Stomach (tissue), 8 donors: ENCODE measurements at regions not wholly inside any gene's neighbourhood (a gene's known extent, or its start where the extent isn't known, plus 50 kb on each side); places are given as distances from the start of the nearest gene placed in this dataset.
"Not testable (repeated sequence)": the region's sequence is repeated elsewhere in the genome, so short reads cannot be mapped to it uniquely, and the experiment has no call there.

Experiments
- DNase-seq, 2 donors: peaks; one replicate each; pipeline versions ENCODE4 v3.0.0 to v3.0.0-alpha.2; 2013 to 2019
- H3K27ac ChIP-seq, 5 donors: fragments of 200-600 bp in 4 of 5; sonication (generic) in 4 of 5; one replicate each; pipeline ENCODE4 v1.5.1; 2013 to 2019; ENCODE audit warnings: mild to moderate bottlenecking in 1 of 5, moderate library complexity in 1 of 5
- H3K27me3 ChIP-seq, 3 donors: fragments of 200-600 bp; sonication (generic); one replicate each; pipeline ENCODE4 v1.5.1; 2017 to 2019; ENCODE audit warnings: mixed run types in 1 of 3
- H3K36me3 ChIP-seq, 4 donors: fragments of 200-600 bp; sonication (generic); 1 replicate in 3 of 4; 2 replicates in 1 of 4; pipeline ENCODE4 v1.5.1; 2016 to 2019
- H3K4me1 ChIP-seq, 4 donors: fragments of 200-600 bp; sonication (generic); one replicate each; pipeline ENCODE4 v1.5.1; 2016 to 2019
- H3K4me3 ChIP-seq, 4 donors: fragments of 200-600 bp; sonication (generic) in 3 of 4; one replicate each; pipeline ENCODE4 v1.5.1; 2016 to 2019; ENCODE audit warnings: mild to moderate bottlenecking in 1 of 4
- H3K9me3 ChIP-seq, 4 donors: fragments of 200-600 bp; sonication (generic); one replicate each; pipeline ENCODE4 v1.5.1; 2016 to 2019
- WGBS, 5 donors: extraction: QIAGEN DNeasy Blood & Tissue Kit in 3 of 5; methylation state at CpG; one replicate each; pipeline versions ENCODE4 v1.1.5 to v1.1.7; 2013 to 2018; 5-methylcytosine and 5-hydroxymethylcytosine counted together
- intact Hi-C: fragments of 100-400 bp; cut with DNase I; formaldehyde crosslinking; loops from one replicate; pipeline ENCODE4 v1.15.1; 2023; ENCODE audit warnings: low total_unique reads
- donor health status: healthy with polysubstance abuse.
- donor health status: Bipolar disorder and iron deficiency.
- donor health status: healthy.

DNA sequence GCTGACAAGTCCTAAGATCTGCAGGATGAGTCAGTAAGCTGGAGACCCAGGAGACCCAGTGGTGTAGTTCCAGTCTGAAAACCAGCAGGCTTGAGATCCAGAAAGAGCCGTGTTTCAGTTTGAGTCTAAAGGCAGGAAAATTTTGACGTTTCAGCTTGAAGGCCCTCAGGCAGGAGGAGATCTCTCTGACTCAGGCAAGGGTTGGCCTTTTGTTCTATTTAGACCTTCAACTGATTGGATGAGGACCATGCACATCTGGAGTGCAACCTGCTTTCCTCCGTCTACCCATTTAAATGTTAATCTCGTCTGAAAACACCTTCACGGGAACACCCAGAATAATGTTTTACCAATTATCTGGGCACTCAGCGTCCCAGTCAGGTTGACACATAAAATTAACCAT, 69.5 kb downstream of the NPIPA7 start:
- H3K27ac ChIP-seq, H3K36me3 ChIP-seq, H3K27me3 ChIP-seq, intact Hi-C loops, DNase-seq, H3K4me1 ChIP-seq, H3K9me3 ChIP-seq, H3K4me3 ChIP-seq: not testable (repeated sequence)
- WGBS, 5 donors = 50 to 86% (median 79%) methylated on average over 1 to 2 of the region's 6 CpGs; no CpG with 5 or more reads in 1 of the 5 donors

GRCh38 chr16:16449712-16450237, 70.8 kb downstream of the NPIPA7 start:
- intact Hi-C loops, H3K27me3 ChIP-seq: not testable (repeated sequence)
- WGBS, 5 donors = 58 to 85% (median 76%) methylated on average over 2 to 4 of the region's 4 CpGs

DNA sequence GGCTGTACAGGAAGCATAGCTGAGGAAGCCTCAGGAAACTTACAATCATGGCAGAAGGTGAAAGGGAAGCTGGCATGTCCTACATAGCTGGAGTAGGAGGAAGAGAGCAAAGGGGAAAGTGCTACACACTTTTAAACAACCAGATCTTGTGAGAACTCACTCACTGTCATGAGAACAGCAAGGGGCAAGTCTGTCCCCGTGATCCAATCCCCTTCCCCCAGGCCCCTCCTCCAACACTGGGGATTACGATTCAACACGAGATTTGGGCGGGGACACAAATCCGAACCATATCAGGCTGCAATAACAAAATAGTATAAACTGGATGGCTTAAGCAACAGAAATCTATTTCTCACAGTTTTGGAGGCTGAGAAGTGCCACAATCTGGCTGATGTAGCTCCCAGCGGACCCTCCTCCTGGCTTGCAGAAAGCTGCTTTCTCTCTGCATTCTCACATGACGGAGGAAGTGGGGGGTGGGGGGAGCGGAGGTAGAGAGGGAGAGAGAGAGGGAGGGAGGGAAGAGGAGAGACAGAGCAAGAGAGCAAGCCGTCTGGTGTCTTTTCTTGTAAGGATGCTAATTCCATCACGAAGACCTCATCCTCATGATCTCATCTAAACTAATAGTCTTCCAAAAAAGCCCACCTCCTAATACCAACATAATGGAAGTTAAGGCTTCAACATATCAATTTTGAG, 72.9 kb downstream of the NPIPA7 start:
- DNase-seq, H3K4me3 ChIP-seq, H3K27ac ChIP-seq, H3K27me3 ChIP-seq, H3K9me3 ChIP-seq, H3K4me1 ChIP-seq, H3K36me3 ChIP-seq, intact Hi-C loops: not testable (repeated sequence)
- WGBS, 5 donors = 3 to 20% (median 7%) methylated on average over 1 to 6 of the region's 10 CpGs; no CpG with 5 or more reads in 1 of the 5 donors

More at GRCh38 chr16:16449712-16450237, 70.8 kb downstream of the NPIPA7 start:
- H3K9me3 ChIP-seq, DNase-seq, H3K36me3 ChIP-seq, H3K4me3 ChIP-seq, H3K4me1 ChIP-seq, H3K27ac ChIP-seq: not testable (repeated sequence)

- H3K27ac ChIP-seq, intact Hi-C loops: not testable (repeated sequence)
- 75 to 88% methylated on average over 1 to 2 of the region's 5 CpGs; no CpG with 5 or more reads in 3 of the 5 donors for WGBS, 5 donors
These were observed 79.6 kb downstream of the NPIPA7 start for GRCh38 chr16:16458579-16458978.

DNA sequence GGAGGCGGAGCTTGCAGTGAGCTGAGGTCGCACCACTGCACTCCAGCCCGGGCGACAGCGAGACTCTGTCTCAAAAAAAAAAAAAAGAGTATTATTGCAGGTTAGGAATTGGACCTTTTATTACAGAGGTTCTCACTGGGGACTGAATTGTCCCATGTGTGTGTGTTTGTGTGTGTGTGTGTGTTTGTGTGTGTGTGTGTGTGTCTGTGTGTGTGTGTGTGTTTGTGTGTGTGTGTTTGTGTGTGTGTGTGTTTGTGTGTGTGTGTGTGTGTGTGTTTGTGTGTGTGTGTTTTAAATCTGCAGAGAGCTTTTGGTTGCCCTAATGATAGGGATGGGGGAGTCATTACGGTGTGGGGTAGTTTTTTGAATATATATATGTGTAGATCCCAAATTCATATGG, 84.9 kb downstream of the NPIPA7 start:
- H3K9me3 ChIP-seq, DNase-seq, H3K36me3 ChIP-seq, H3K27me3 ChIP-seq, H3K27ac ChIP-seq, intact Hi-C loops, H3K4me1 ChIP-seq, H3K4me3 ChIP-seq: not testable (repeated sequence)
- 78 to 90% (median 90%) methylated on average over 3 to 5 of the region's 6 CpGs; no CpG with 5 or more reads in 2 of the 5 donors for WGBS, 5 donors

More at GRCh38 chr16:16458579-16458978, 79.6 kb downstream of the NPIPA7 start:
- not testable (repeated sequence) for H3K27me3 ChIP-seq, H3K36me3 ChIP-seq, H3K9me3 ChIP-seq, H3K4me3 ChIP-seq, DNase-seq, H3K4me1 ChIP-seq

DNA sequence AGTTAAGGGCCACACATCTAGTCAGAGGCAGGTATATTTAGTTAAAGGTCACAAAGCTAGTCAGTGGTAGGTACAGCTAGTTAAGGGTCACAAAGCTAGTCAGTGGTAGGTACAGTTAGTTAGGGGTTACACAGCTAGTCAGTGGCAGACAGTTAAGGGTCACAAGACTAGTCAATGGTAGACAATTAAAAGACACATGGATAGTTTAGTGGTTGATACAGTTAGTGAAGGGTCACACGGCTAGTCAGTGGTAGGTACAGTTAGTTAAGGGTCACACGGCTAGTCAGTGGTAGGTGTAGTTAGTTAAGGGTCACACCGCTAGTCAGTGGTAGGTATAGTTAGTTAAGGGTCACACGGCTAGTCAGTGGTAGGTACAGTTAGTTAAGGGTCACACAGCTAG, 110.0 kb downstream of the NPIPA7 start:
- H3K4me3 ChIP-seq, H3K36me3 ChIP-seq, H3K27me3 ChIP-seq, intact Hi-C loops, H3K4me1 ChIP-seq, DNase-seq, H3K9me3 ChIP-seq, H3K27ac ChIP-seq: not testable (repeated sequence)
- WGBS, 5 donors = 90 to 98% (median 96%) methylated on average over 4 of the region's 4 CpGs

- H3K9me3 ChIP-seq, DNase-seq, H3K27ac ChIP-seq, H3K4me3 ChIP-seq, H3K4me1 ChIP-seq, H3K27me3 ChIP-seq, intact Hi-C loops, H3K36me3 ChIP-seq: not testable (repeated sequence)
- no CpG with 5 or more reads among the region's 15 CpGs for WGBS, 5 donors
These were observed 110.5 kb downstream of the NPIPA7 start for GRCh38 chr16:16489466-16489865.

GRCh38 chr16:16494114-16494513, 115.2 kb downstream of the NPIPA7 start:
- H3K27me3 ChIP-seq, H3K4me3 ChIP-seq, DNase-seq, H3K4me1 ChIP-seq, H3K27ac ChIP-seq, H3K9me3 ChIP-seq, H3K36me3 ChIP-seq, intact Hi-C loops: not testable (repeated sequence)
- 27 to 35% (median 29%) methylated on average over 4 of the region's 8 CpGs; no CpG with 5 or more reads in 2 of the 5 donors for WGBS, 5 donors

DNA sequence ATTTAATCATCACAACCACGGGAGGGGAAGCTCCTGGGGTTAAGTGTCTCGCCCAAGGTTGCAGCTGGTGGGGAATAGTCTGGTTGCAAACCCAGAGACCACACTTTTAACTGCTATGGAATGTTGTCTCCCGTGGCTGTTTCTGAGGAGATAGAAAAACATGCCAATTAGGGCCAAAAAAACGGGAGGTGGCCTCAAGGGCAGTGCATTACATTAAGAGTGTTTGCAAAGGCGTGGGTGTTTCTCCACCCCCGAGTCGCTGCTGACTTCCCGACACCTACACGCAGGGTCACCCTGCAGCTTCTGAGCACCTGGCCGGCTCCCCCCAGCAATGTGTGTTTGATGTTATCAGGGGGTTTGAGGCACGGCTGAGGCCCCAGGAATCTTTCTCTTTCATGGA, 116.1 kb downstream of the NPIPA7 start:
- intact Hi-C loops, H3K27me3 ChIP-seq, DNase-seq, H3K27ac ChIP-seq, H3K36me3 ChIP-seq, H3K9me3 ChIP-seq, H3K4me3 ChIP-seq, H3K4me1 ChIP-seq: not testable (repeated sequence)
- WGBS, 5 donors = 6 to 16% (median 8%) methylated on average over 7 to 8 of the region's 11 CpGs; no CpG with 5 or more reads in 2 of the 5 donors

DNA sequence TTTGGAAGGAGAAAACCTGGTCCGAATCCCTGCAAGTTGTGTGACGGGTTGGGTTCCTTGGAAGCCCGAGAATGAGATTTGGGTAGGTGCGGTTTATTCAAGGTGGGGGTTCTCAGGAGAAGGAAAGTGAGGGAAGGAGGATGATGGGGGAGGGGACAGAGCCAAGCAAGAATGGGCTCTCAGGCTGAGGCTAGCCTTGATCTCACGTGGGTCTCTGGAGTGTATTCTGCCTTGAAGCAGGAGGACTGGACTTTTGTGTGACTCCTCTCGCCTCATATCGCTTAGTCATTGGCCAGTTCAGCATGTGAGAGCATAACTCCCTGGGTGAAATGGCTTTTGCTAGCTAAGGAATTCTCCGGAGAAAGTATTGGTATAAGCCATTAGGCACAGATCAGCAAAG, 120.9 kb downstream of the NPIPA7 start:
- H3K27ac ChIP-seq, H3K4me1 ChIP-seq, DNase-seq, H3K4me3 ChIP-seq, H3K9me3 ChIP-seq, H3K36me3 ChIP-seq, H3K27me3 ChIP-seq, intact Hi-C loops: not testable (repeated sequence)
- no CpG with 5 or more reads among the region's 8 CpGs for WGBS, 5 donors

GRCh38 chr16:16507041-16507440, 128.1 kb downstream of the NPIPA7 start:
- H3K27ac ChIP-seq, DNase-seq, H3K4me1 ChIP-seq, H3K36me3 ChIP-seq, H3K9me3 ChIP-seq, intact Hi-C loops, H3K27me3 ChIP-seq, H3K4me3 ChIP-seq: not testable (repeated sequence)
- WGBS, 5 donors = no CpG with 5 or more reads among the region's 1 CpG

DNA sequence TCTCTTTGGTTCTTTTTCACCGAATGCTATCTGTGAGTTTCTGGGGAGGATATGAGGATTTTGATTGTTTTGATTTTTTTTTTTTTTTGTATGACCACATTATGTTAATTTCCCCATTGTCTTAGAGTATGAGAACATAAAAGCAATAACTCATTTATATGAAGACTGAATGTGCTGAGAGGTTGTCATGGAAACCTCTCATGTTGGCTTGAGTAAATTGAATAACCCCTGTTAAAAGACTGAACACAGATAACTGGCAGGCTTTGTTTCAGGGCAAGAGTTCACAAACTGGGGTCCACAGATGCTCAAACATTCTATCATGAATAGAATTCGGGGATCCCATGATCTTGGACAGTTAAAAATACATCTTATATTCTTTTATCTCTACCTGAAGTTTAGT, 129.4 kb downstream of the NPIPA7 start:
- H3K27me3 ChIP-seq, DNase-seq, intact Hi-C loops, H3K9me3 ChIP-seq, H3K36me3 ChIP-seq, H3K4me1 ChIP-seq, H3K4me3 ChIP-seq, H3K27ac ChIP-seq: not testable (repeated sequence)
- no CpG with 5 or more reads among the region's 2 CpGs for WGBS, 5 donors
